Fibroblast of skin of right quadriceps (primary cell): ENCODE measurements at regions not wholly inside any gene's neighbourhood (a gene's known extent, or its start where the extent isn't known, plus 50 kb on each side); places are given as distances from the start of the nearest gene placed in this dataset.

ENCODE experiments used
- DNase-seq: peaks from one replicate; pipeline ENCODE4 v3.0.0-alpha.2; 2013

DNA sequence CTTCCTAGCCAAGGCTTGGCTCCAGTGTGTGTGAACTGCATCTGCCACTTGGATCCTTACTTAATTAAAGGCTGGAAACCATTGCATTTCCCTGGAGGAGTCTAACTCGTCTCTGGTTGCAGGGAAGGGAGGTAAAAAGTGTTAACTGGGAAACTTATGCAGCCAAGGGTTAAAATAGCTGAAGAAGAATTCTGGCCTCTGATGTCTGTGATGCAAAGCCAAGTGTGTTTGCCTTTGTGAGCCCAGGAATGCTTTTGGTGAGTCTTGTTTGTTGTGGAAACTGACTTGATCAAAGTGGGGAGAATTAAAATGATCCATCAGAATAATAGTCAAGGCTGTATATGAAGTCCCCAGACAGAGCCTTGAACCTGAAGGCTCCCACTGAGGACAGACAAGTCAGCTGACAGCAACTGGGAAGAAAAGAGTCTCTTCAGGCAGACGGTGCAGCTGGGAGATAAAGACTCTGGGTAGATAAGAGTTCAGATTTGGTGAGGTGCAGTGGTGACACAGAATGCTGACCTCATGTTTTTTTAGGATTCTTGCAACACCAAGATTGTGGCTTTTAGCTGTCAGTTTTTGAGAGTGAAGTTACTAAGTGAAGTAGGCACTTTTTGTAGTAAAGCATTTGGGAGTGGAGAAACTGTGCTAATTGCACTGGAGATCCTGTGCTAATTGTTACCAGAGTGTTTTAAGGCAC, 59.5 kb upstream of the WLS start:
- no peak for DNase-seq

GRCh38 chr1:68287241-68287640, 54.9 kb upstream of the WLS start:
- no peak for DNase-seq

DNA sequence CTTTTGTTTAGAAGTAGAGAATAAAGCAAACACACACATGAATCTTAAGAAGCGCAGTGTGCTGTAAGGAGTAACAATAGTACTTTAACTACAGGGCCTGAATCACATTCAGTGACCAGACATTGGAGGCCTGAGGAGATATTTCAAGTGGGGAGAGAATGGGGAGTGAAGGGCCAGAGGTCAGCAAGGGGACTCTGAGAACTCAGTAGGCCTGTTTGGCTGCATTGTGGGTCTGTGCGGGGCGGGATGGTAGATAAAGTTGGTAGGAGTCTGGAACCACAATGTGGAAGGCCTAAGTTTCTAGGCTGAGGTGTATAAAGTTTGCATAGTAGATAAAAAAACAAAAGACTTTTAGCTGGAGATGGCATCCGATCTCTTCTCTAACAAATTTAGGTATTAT, 52.7 kb upstream of the WLS start:
- DNase-seq: no peak

GRCh38 chr1:68281946-68282615, 49.8 kb upstream of the WLS start:
- DNase-seq: no peak
